OCI-LY3 (cell line): ENCODE measurements at regions not wholly inside any gene's neighbourhood (a gene's known extent, or its start where the extent isn't known, plus 50 kb on each side); places are given as distances from the start of the nearest gene placed in this dataset.
"Not testable (repeated sequence)": the region's sequence is repeated elsewhere in the genome, so short reads cannot be mapped to it uniquely, and the experiment has no call there.

Experiments
- H2AFZ ChIP-seq: fragments of 200-600, 300-600 bp; shearing (Covaris generic); 2 replicates; pipeline ENCODE4 v1.6.0; 2014; ENCODE audit warnings: antibody characterized with exemption, low read depth, low read length
- H3K27ac ChIP-seq: fragments of 200-600, 300-600 bp; sonication (generic); 2 replicates; pipeline ENCODE4 v1.5.1; 2014; ENCODE audit warnings: mild to moderate bottlenecking, low read length, moderate library complexity, mixed read lengths
- H3K27me3 ChIP-seq: fragments of 200-600, 300-600 bp; sonication (generic); 2 replicates; pipeline ENCODE4 v1.6.1; 2014; ENCODE audit warnings: low read depth, low read length, mixed read lengths
- H3K36me3 ChIP-seq: fragments of 200-600, 300-600 bp; sonication (generic); replicated peaks from 2 replicates; pipeline ENCODE3; 2014; ENCODE audit warnings: low read depth, low read length, mixed read lengths
- H3K4me1 ChIP-seq: fragments of 300-600, 200-600 bp; sonication (generic); 2 replicates; pipeline ENCODE4 v1.6.1; 2014; ENCODE audit warnings: low read length, mixed read lengths
- H3K4me2 ChIP-seq: fragments of 200-600, 300-600 bp; sonication (generic); 2 replicates; pipeline ENCODE4 v1.6.1; 2014; ENCODE audit warnings: low read length, mixed read lengths
- H3K4me3 ChIP-seq: fragments of 300-600, 200-600 bp; sonication (generic); 2 replicates; pipeline ENCODE4 v1.5.1; 2014; ENCODE audit warnings: antibody characterized with exemption, mild to moderate bottlenecking, low read length, moderate library complexity
- H3K79me2 ChIP-seq: fragments of 300-600, 200-600 bp; shearing (Covaris generic); 2 replicates; pipeline ENCODE4 v1.6.1; 2014; ENCODE audit warnings: mild to moderate bottlenecking, low read length, mixed read lengths
- H3K9ac ChIP-seq: fragments of 300-600, 200-600 bp; shearing (Covaris generic); 2 replicates; pipeline ENCODE4 v1.6.0; 2014; ENCODE audit warnings: mild to moderate bottlenecking, low read length, moderate library complexity
- H3K9me3 ChIP-seq: fragments of 200-600, 300-600 bp; shearing (Covaris generic); 2 replicates; pipeline ENCODE4 v1.6.1; 2014; ENCODE audit warnings: low read length, mixed read lengths; ENCODE audit not compliant: insufficient read depth
- H4K20me1 ChIP-seq: fragments of 200-600, 300-600 bp; sonication (generic); 2 replicates; pipeline ENCODE4 v1.6.1; 2016; ENCODE audit warnings: low read length, mixed read lengths; ENCODE audit not compliant: insufficient read depth
- CTCF ChIP-seq: fragments of 200-600, 300-600 bp; sonication (generic); IDR thresholded peaks from 2 replicates; pipeline ENCODE4 v1.5.1; 2014; ENCODE audit warnings: antibody characterized with exemption, low read length, low read depth
- EZH2phosphoT487 ChIP-seq: fragments of 200-600 bp; shearing (Covaris generic); IDR thresholded peaks from 2 replicates; pipeline ENCODE4 v1.6.1; 2018; ENCODE audit warnings: antibody characterized with exemption, mixed run types, low read depth

GRCh38 chr7:66460921-66461361, 167.7 kb upstream of the KCTD7 start:
- no peaks in the 10 kb centered on the region for H4K20me1 ChIP-seq
- no peak overlapping the region for H3K9ac ChIP-seq
- no peaks in the 10 kb centered on the region for H3K27me3 ChIP-seq
- H3K4me2 ChIP-seq, result no peak overlapping the region
- no peak overlapping the region for H3K27ac ChIP-seq
- no peak for TF ChIP-seq CTCF
- TF ChIP-seq EZH2phosphoT487, result no peak
- H3K36me3 ChIP-seq, result no peaks in the 10 kb centered on the region
- H3K4me3 ChIP-seq, result no peak overlapping the region
- no peaks in the 10 kb centered on the region for H3K4me1 ChIP-seq
- H3K9me3 ChIP-seq, result no peaks in the 10 kb centered on the region
- no peaks in the 10 kb centered on the region for H3K79me2 ChIP-seq
- H2AFZ ChIP-seq, result no peak overlapping the region

GRCh38 chr7:66461397-66461796, 167.3 kb upstream of the KCTD7 start:
- not testable (repeated sequence) for H4K20me1 ChIP-seq

GRCh38 chr7:66462831-66463230, 165.8 kb upstream of the KCTD7 start:
- not testable (repeated sequence) for H3K9ac ChIP-seq, H3K9me3 ChIP-seq, H4K20me1 ChIP-seq, H3K27me3 ChIP-seq, H3K27ac ChIP-seq, H2AFZ ChIP-seq, H3K4me1 ChIP-seq, H3K4me3 ChIP-seq, H3K79me2 ChIP-seq, H3K36me3 ChIP-seq, H3K4me2 ChIP-seq

More at GRCh38 chr7:66461397-66461796, 167.3 kb upstream of the KCTD7 start:
- H3K4me2 ChIP-seq, H3K27ac ChIP-seq, H3K4me3 ChIP-seq, H3K4me1 ChIP-seq, H2AFZ ChIP-seq, H3K36me3 ChIP-seq, H3K27me3 ChIP-seq, H3K9me3 ChIP-seq, H3K79me2 ChIP-seq, H3K9ac ChIP-seq: not testable (repeated sequence)

- Histone ChIP-seq H3K4me1 (no peaks in the 10 kb centered on the region), H3K27ac (no peak overlapping the region), H3K79me2 (no peaks in the 10 kb centered on the region), H2AFZ (no peak overlapping the region), H3K9me3 (no peaks in the 10 kb centered on the region), H3K36me3 (no peaks in the 10 kb centered on the region), H3K9ac (no peak overlapping the region), H3K4me2 (no peak overlapping the region), H3K27me3 (no peaks in the 10 kb centered on the region), H3K4me3 (no peak overlapping the region), H4K20me1 (no peaks in the 10 kb centered on the region)
- no peak for TF ChIP-seq CTCF
- TF ChIP-seq EZH2phosphoT487, result no peak
These were observed 164.6 kb upstream of the KCTD7 start for GRCh38 chr7:66464059-66464458.

- no peak overlapping the region for H3K9ac ChIP-seq
- TF ChIP-seq EZH2phosphoT487 (no peak), CTCF (no peak)
- H3K36me3 ChIP-seq, result no peaks in the 10 kb centered on the region
- H3K79me2 ChIP-seq, result no peaks in the 10 kb centered on the region
- H3K9me3 ChIP-seq, result no peaks in the 10 kb centered on the region
- H3K4me3 ChIP-seq, result no peak overlapping the region
- H3K27ac ChIP-seq, result no peak overlapping the region
- no peaks in the 10 kb centered on the region for H3K4me1 ChIP-seq
- H2AFZ ChIP-seq, result no peak overlapping the region
- no peaks in the 10 kb centered on the region for H4K20me1 ChIP-seq
- no peak overlapping the region for H3K4me2 ChIP-seq
- H3K27me3 ChIP-seq, result no peaks in the 10 kb centered on the region
These were observed 162.5 kb upstream of the KCTD7 start for GRCh38 chr7:66466081-66466600.
